HG03097 (cell line): ENCODE measurements at regions not wholly inside any gene's neighbourhood (a gene's known extent, or its start where the extent isn't known, plus 50 kb on each side); places are given as distances from the start of the nearest gene placed in this dataset.
"Not testable (repeated sequence)": the region's sequence is repeated elsewhere in the genome, so short reads cannot be mapped to it uniquely, and the experiment has no call there.

ENCODE experiments used
- ATAC-seq: cut with Tn5 transposase; IDR thresholded peaks from one replicate; pipeline ENCODE4 v1.9.1; 2021; ENCODE audit not compliant: unreplicated experiment, low FRiP score

DNA sequence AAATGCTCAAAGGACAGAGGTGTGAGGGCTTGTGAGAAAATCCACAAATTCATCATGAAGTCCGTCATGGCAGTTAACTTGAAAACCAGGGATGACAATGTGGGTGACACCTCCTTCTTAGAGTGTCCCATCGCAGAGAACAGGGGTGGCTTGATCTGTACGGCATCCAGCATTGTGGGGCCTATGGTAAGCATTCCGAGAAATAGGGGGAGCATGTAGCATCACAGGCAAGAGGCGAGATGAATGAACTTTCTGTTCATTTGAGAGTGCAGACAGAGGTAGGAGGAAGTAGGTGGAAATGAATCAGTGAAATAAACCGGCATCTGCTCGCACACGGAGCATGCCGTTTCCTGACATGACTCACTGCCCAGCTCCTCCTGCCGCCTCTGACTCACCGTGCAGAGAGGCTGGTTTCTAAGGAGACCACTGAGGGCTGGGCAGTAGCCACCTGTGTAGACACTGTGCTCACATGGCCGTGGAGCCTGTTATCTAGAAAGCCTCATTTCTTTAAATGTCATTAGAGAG is 339.0 kb downstream of the RFC3 start:
- ATAC-seq, result peak; percentile 100

DNA sequence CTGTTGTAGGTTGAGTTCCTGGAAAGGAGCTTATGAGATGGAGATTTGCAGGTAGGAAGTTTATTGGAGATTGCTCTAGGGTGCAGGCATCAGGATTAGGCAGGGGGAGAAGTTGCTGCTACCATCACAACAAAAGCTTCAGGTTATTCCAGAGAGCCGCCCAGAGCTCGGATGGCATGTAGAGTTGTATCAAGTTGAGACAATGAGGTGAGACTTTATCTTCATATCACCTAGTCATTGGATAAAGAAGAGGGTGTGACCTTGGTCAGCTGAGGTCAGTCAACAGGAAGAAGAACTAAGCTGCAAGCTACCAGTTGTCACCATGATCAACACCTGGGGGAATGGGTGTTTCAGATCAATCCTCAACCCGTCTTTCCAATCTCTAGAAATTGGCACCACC is 342.0 kb downstream of the RFC3 start:
- no peak for ATAC-seq

DNA sequence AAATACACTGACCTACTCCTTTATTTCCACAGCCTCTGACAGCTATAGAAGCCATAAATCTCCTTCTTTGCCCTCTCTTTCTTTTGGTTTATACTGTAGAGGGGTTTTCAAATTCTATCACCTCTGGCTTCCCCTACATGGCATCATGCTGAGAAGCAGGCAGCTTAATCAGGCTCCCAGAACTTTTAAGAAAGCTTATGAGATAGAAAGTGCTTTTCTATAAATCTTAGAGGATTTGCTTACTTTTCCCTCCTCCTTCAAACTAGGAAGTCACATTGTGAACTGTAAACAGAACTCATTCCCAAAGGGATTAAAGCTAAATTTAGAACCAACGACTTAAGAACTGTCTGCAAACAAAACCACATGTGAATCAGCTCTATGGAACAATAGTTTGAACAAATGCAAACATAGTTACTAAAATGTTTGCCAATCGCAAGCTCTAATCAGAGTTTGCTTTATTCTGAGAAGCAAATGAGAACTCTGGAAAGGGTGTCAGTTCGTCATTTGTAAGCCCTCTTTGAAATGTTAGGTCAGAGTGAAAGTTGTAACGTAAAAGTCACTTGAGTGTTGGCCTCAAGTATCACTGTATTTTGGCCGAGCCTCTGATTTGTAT is 344.1 kb downstream of the RFC3 start:
- no peak for ATAC-seq

DNA sequence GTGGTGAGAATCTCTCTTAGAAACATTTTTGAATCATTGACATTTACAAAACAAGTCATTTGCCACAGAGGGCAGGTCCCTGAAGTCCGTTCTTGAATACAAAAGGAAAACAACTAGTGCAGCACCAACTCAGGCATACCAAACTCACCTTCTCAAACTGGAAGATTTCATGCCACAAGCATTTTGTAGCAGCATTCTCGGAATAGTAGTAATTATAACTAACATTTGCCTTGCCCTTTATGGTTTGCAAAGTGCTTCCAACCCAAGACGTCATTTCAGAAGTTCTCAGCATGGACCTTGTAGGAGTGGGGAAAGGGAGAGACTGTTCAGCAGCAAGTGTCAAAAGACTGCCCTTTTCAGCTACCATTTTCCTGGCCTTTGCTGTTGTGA is 344.6 kb downstream of the RFC3 start:
- no peak for ATAC-seq

DNA sequence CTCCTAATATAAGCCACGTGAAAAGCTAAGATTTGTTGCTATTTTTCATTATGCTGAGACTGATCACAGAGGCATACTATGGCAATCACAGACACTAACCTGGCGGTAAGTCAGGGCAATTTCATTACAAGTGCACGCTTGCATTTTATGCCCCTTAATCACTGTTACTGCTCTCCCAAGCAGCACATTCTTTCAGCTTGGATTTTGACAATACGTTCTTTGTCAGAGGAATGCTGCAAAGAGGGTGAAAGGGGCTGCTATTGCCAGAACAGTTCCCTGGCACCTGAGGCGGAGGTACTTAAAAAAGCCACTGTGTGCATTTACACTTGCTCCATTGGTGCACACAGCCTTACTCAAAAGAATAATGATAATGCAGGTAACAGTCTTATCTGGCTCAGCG is 346.6 kb downstream of the RFC3 start:
- ATAC-seq, result no peak

DNA sequence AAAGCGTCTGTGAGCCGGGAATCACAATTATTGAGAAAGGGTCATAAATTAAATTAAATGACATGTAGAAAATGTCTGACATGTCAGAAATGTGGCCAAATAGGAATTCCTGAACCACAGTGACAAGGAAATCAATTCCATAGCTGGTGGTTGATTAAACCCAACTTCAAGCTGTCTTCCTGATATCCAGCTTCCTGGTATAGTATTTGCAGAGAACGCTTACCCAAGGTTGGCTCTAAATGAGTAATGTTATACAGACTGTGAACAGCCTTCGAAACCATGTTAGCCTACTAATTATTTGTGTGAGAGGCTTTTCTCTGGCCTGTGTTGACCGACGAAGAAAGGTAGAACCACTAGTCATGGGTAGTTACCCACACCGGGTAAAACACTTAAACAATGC is 347.2 kb downstream of the RFC3 start:
- ATAC-seq, result no peak

DNA sequence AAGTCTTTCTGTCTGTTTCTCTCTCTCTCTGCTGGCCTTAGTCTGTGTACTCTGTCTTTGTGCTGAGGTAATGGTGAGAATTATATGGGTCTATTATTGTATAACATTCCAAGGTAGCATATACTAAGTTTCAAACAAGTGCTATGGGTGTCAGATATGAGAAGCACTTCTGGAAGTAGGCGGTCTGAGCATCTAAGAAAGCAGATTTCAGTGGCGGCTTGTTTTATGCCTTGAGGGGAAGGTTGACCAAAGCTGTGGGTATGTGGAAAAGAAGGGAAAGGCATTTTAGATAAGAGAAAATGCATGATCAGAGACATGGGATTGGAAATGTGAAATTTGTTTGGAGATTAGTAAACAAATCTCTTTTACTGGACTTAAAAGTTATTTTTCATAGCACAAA is 348.5 kb downstream of the RFC3 start:
- ATAC-seq, result no peak

DNA sequence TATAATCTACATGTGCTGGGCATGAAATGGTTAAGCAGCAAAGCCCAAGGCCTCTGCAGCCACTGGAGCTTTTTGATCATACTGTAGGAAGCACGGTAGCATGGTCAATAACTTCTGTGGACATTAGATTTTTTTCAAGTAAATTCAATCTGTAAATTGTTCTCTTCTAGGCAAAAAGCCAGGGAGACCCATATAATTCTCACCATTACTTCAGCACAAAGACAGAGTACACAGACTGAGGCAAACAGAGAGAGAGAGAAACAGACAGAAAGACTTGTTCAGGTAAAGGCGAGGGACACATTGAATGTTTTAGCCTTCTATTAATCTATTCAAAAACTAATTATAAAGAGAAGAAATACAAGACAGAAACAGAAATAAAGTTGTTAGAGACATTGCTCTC is 349.4 kb downstream of the RFC3 start:
- no peak for ATAC-seq

DNA sequence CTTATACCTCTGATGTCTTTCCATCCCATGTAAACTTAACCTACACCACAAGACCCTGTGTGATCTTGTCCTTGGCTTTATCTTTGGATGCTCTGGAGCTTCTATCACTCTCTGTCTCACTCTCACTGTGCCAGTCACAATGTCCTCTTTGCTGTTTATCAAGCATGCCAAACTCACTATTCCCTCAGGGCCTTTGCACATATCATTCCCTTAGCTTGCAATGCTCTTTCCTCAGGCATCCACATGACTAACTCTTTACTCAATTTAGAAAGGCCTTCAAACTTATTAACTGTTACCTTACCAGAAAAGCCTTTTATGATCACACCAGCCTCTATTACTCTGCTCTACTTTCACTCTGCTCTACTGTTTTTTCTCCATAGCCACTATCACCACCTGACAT is 354.1 kb downstream of the RFC3 start:
- no peak for ATAC-seq

DNA sequence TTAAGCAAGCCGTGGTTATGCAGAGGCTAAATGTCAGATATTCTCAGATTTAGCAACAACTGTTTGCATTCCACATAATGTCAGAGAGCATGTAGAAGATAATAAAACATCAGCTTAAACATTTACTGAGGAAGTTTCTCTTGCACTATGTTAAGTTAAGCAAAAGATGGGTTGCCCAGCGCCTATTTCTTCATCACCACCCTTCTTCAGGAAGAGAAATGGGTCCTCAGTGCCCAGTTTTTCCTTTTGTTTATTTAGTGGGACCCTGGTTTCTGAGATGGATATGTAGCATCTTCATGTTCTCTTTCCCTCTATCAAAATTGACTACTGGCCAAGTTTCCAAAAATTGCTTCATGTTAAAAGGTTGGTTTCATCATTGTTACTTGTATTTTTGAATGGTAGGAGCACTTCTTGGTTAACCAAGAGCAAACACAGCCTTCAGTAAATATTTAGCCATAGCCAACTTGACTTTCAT is 356.8 kb downstream of the RFC3 start:
- no peak for ATAC-seq

DNA sequence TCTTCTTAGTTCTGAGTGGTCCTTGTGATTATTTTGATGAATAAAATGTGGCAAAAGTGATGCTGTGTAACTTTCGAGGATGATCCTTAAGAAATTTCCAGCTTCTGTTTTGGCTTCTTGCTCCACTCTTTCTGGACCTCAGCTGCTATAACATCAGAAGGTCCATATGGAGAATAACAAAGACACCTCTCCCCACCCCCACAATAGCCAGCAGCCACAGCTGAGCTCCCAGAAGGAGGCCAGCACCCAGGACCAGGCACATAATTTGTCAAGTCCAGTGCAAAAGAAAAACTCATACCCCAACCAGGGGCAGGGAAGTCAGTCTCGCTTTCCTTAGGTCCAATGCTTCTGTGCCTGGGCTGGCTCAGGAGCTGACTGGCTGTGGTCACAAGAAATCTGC is 357.6 kb downstream of the RFC3 start:
- ATAC-seq, result no peak

DNA sequence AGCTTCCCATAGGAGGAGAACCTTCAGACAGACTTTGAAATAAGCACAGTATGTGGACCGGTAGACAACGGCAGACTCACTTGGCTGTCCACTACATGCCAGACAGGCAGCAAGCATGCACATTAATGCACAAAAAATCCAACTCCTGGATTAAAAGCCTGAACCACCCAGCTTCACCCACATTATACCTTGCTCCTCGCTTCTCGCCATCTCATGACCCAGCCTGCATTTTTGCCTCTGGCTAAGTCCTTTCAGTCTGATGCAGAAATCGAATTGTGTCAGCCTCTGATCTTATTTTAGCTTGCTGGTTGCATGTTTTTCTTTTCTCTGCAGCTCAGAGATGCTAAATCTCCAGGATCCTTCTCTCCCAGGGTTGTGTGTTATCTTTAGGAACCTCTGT is 358.7 kb downstream of the RFC3 start:
- ATAC-seq, result no peak

DNA sequence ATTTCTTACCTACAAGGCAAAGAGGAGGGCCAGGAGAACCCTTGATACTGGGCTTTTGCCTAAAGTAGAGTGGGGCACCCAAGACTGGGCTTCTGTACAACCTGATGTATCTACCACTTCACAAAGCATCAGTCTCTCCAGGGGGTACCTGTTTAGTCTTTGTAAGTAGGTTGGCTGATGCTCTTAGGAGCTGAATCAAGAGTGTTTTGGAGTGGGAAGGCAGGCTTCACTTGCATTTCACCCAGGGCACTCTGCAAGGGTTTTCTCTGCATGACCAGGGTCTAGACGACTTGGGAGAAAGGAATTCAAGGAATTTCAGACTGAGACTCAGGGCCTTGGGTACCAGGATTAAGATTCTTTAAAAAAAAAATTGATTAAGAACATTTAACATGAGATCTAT is 361.5 kb downstream of the RFC3 start:
- no peak for ATAC-seq

DNA sequence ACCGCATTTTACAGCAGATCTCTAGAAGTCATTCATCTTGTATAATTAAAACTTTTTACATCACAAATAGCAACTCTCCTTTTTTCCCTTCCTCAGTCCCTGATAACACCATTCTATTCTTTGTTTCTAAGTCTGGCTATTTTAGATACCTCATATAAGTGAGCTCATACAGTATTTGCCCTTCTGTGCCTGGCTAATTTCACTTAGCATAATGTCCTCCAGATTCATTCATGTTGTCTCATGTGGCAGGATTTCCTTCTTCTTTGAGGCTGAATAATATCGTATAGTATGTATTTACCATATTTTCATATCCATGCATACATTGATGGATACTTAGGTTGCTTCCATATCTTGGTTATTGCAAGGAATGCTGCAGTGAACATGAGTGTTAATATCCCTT is 362.0 kb downstream of the RFC3 start:
- no peak for ATAC-seq

DNA sequence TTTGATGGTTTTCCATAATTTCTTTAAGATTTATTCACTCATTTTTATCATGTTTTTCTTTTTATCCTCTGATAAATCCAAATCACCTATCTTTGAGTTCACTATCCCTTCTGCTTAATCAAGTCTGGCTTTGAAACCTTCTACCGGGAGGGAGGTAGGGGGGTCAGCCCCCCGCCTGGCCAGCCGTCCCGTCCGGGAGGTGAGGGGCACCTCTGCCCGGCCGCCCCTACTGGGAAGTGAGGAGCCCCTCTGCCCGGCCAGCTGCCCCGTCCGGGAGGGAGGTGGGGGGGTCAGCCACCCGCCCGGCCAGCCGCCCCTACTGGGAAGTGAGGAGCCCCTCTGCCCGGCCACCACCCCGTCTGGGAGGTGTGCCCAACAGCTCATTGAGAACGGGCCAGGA is 363.3 kb downstream of the RFC3 start:
- not testable (repeated sequence) for ATAC-seq

DNA sequence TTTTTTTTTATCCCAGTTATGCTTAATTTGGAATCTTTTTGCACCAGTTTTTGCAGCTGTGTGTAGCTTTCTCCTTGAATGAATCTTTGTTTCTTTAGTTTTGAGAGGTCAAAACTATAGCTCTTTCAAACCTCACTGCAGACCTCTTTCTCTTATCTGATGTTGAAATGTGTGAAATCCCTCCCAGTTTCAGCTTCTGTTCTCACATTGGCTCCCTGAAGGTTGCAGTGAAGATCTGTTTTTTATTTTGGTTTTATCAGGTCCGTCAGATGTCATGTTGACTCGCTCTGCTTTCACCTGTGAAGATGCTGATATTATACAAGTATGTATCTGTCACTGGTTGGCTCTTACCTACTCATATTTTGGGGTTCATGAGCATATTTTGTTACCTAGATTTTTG is 372.0 kb downstream of the RFC3 start:
- no peak for ATAC-seq

DNA sequence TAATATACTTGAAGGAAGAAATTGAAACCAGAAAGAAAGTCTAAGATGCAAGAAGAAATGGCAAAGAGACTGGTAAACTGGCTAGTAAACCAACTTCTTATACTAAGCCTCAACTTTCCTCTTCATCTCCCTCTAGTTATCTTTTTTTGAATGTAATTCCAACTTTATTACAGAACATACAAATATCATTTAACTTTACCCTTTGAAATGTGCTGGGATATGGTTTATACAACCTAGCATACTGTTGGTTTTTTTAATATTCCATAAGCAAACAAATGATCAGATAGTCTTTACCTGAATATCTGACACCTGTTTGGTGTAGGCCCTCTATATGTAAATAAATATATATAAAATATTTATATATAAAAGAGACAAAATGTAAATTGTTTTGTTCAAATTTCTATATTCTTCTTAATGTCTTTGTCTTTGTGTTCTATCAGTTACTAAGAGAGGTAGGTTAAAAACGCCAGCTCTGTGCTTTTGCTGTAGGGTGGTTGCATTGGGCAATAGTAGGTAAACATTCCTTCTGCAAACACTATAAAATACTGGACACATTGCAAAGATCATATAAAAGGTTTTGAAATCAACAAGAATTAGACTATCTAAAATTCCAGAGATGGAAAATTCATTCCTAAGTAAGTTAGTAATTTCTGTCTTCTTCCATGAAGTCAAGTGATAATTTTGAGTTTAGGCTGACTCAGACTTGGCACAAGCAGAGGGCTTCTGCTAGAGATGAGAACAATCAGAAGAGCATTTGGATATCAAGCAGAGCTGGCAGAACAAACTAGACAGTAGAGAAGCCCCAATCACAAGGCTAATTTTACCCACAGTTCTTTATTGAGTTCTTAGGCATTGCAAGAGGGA is 383.3 kb downstream of the RFC3 start:
- no peak for ATAC-seq

DNA sequence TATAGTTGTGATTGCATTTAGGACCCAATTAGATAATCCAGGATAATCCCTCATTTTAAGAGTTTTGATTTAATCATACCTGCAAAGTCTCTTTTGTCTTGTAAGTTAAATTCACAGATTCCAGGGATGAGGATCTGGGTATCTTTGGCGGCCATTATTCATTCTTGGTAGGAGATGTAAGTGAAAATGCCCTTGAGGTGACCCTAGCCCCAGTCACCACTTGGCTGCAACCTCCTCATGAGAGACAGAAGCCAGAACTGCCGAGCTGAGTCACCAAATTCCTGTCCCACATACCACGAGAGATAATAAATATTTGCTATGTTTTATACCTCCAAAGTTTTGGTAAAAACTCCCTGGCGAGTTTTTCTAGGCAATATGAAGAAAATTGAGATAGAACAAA is 389.4 kb downstream of the RFC3 start:
- no peak for ATAC-seq

DNA sequence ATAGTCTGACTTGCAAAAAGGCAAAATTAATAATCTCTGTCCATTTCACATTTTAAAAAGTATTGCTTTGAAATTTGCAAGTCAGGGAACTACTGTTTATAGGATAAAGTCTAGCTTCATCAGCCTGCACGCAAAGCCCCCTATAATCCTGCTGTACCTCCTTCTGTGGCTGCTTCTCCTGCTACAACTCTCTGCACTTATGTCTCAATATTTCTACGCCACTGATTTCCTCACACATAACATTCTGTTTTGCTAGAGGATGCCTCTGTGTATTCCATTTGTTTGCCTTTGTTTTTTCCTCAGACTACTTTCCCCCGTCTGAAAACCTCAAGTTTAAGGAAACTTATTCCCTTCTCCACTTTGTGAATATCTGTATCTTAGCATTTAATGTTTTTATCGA is 389.9 kb downstream of the RFC3 start:
- ATAC-seq, result no peak

DNA sequence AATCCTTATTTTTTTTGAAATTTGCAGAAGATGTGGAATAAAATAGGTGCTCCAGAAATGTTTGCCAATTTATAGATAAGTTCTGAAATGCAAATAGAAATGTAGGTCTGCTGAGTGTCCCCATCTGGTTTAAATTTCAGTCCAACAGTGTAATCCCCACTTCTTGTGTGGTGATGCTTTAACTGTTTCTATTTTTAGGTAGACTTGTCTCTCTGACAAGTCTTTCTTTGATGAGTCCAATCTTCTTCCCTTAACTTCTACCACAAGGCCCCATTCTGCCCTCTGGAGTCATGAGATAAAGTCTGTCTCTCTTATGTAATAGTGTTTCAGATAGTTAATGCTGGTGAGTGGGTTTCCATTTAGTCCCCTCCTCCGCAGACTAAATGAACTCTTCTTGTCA is 390.4 kb downstream of the RFC3 start:
- no peak for ATAC-seq

DNA sequence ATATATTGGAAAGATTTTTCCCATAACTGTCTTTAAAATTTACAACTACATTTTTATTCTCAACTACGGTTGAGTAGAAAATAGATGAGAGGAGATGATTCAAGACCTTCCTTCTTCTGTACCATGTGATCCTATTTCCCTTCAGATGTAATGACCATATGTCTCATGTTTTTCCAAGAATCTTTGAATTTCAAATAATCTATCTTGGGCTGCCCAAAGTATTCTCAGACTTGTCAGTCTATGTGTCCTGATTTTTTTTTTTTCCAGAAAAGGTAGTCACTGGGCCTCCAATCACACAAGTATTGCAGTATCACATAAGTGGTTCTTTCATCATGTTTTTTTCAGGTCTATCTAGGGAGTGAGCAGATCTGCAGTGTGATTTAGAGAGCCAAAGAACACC is 392.4 kb downstream of the RFC3 start:
- ATAC-seq, result no peak

DNA sequence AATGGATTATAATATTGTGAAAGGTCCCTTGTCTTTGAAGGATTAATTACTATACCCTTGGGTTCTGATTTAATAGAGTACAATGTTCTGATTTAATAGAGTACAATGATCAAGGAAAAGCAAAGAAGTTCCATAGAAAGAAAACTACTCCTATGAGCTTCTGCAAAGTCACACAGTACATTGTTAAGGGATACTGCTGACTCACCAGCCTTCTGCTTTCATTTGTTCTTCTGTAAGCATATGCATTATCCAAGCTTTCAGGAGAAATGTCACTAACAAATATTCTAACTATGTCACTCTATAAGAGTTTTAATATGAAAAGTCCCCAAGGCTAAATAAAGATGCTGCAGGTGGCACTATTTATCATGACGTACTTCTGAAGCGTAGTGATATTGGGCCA is 396.7 kb downstream of the RFC3 start:
- ATAC-seq, result no peak
